ELR (cell line): ENCODE measurements at regions not wholly inside any gene's neighbourhood (a gene's known extent, or its start where the extent isn't known, plus 50 kb on each side); places are given as distances from the start of the nearest gene placed in this dataset.
"Not testable (repeated sequence)": the region's sequence is repeated elsewhere in the genome, so short reads cannot be mapped to it uniquely, and the experiment has no call there.

Experiments
- DNase-seq: peaks from one replicate; pipeline ENCODE4 v3.0.0-alpha.2; 2015; ENCODE audit warnings: low read depth

DNA sequence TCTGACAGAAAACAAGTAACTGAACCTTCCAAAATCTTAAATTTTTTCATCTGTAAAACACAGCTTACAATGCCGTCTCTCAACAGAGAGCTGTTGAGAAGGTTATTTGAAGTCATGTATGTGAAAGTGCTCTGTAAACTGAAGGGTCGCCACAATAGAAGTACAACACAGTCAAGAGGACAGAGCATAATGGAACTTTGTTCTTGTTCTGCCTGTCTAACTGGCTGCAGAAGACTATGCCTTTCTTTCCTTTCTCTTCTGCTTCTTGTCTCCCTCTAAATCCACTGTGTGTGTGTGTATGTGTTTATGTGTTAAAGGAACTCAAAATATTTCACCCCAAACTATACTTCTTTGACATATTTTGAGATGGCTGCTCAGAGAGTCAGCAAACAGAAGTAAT lies 365.8 kb upstream of the RND3 start:
- no peak for DNase-seq

DNA sequence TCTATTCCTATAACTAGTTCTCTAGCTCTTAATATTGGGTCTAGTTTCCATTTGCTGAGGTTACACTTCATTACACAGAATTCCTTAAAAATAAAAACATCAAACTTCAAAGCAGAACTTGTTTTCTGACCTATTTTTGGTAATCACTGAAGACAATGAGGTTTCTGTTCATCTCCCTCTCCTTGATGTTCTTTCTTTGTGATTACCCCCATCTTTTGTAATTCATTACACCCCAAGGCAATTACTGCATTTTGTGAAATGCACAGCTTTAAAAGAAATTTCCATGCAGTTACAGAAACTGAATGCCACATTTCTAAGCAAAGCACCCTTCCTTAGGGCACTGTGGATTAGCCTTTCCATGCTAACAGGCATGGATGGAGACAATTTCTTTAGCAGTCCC lies 363.2 kb upstream of the RND3 start:
- DNase-seq = no peak

DNA sequence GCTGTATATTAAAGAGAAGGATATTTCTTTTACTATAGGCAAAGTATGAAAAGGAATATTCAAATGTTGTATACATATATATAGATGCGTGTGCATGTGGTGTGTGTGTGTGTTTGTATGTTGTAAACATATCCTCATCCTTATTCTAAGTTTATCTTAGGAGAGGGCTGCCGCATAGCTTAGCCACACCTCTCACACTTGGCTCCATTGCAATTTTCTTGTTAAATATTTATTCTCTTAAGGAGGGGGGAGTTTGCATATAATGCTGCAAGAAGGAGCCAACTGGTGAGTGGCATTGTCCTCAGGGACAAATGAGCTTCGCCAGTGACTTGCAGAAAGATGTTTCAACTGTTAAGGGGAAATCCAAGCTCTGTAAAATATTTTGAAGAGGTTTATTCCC lies 360.1 kb upstream of the RND3 start:
- no peak for DNase-seq

DNA sequence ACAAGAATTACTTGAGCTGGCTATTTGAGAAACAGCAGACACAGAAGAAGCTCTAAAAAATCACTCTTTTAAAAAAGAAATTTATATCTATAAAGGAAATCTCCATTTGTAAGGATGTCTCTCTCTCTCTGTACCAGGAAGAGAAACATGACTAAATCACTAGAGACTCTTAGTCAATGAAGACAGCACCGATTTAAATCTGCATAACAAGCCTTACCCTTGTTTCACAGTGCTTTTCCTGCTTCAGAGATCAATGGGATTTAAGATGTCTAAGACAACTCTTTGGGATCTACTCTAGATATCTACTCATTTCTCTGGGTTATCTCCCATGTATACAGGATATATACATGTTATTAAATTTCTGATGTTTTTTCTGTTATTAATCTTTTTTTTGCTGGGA lies 359.2 kb upstream of the RND3 start:
- DNase-seq = no peak

DNA sequence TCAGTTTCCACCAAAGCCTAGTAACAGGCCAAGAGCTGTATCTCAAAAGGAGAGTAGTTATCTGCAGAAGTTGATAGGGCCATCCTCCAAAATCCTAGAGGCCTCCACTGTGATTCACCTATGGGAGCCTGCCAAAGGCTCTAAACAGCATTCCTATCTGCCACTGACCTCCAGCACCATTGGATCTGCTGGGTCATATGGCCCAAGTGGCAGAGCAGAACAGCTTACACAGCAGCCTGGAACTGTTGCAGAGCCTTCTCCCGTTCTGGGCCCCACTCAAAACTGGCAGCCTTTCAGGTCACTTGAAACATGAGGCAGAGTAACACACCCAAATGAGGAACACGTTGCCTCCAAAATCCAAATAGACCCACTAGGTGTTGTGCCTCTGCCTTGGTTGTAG lies 345.2 kb upstream of the RND3 start:
- no peak for DNase-seq

DNA sequence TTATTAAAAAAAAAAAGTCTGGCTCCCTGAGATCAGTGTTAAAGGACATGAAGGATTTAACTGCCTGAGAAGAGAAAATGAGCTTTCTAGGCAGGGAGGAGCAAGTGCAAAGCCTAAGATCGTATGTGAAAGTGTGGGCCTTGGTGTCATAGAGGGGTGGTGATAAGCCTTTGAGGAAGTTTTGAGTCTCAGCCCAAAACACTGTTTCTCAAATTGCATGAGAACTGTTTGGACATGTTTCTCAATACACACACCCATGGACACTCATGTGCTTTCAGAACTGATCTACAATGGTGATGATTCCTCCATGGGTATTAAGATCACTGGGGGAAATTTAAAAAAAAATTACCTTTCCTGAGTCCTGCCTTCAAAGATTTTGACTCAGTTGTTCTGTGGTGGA lies 336.7 kb upstream of the RND3 start:
- no peak for DNase-seq

DNA sequence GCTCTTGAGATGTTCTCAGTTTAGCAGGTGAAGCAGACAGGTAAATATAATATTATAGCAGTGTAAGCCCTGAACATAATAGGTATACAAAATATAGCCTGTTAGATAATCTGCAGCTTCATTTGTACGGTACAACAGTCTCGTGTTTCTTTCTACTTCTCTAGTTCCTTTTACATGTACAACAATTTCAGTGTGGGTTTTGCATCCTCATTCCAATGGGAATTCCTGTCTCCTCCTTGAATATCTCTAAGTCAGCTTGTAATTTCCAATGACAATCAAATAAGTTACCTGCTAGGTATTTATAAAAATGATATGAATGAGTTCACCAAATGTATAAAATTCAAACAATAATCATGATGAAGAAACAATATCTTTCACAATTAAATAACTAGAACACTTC lies 330.0 kb upstream of the RND3 start:
- DNase-seq = no peak

DNA sequence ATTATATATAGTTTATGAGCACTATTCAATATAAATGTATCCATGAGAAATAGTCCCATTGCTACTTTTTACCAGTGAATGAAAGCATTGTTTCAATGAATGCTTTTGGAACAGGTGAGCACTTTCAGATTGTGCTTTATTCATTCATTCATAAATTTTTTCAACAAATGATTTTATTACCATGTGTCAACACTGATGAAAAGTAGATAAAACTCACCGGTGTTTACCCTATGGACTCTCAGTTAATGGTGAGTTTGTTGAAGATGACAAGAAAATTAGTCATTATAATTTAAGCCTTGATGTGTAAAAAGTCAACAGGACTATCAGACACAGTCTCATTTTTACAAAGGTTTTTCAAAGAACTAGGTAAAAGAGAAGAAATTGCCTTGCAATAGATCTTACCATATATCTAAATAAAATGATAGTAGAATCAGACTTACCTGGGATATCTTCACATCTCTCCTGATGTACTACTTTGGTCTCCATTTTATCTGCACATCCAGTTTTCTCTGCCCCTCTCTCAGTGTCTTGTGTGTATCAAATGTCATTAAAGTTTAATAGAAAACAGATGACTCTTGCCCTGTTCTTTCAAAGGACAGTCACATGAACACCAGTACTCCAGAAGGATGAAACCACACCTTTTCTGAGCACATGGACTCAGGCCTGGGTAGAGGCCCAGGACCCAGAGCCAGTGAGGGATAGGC lies 325.3 kb upstream of the RND3 start:
- DNase-seq = no peak

DNA sequence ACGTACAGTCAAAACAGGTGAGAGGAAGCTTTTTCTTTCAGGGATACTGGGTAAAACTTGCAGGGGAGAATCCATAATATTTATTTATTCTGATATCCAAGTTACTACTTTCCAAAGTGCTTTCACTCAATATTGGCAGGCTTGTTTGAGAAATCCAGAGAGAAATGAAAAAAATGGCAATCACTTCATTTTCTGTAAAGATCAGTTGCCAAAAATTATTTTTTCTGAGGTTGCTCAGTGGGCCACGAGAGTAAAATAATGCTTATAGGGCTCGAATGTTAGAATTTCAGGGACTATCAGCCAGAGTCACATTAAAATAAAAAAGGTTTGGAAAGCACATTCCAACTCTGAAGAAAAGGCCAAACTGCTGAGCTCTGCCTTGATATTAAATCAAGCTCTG lies 324.6 kb upstream of the RND3 start:
- no peak for DNase-seq

DNA sequence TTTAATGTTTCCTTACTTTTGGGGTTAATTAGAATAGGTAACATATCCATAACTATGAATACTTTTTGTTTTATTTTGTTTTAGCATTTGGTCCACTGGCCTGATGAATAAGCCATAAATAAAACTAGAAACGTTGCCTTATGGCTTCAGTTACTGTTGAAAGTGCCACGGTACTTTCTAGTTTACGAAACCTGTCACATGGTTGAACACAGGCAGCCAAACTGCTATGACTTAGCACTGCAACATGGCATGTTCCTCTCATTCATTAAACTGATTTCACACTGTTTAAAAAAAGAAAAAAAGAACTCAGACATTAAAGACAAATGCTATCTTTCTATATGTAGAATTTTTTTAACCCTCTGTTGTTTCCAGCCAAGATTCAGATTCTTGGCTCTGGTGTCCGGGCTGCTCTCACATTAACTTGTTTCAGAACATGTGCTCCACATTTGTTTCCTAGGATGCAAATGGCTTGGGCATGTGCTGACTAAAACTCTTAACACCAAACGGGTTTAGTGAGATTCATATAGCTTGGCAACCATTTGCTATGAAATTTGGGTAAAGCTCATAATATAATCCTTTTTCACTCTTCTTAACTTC lies 323.9 kb upstream of the RND3 start:
- no peak for DNase-seq

DNA sequence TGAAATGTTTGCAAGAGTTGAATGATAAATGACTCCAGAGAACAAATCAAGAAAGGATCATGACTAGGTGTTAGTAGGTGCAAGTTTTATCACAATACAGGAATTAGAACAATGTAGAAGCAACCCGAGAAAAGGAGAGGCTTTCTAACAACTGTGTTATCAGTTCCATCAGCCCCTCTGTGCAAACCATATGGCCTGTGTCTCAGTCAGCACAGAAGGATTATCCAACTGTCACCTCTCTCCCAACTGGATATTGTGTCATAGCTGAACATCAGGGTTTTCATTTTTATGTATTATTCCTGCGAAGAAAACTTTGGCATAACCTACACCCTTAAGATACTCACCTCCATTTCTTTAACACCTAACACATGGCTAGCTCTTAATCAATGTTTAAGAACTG lies 321.6 kb upstream of the RND3 start:
- DNase-seq = no peak

DNA sequence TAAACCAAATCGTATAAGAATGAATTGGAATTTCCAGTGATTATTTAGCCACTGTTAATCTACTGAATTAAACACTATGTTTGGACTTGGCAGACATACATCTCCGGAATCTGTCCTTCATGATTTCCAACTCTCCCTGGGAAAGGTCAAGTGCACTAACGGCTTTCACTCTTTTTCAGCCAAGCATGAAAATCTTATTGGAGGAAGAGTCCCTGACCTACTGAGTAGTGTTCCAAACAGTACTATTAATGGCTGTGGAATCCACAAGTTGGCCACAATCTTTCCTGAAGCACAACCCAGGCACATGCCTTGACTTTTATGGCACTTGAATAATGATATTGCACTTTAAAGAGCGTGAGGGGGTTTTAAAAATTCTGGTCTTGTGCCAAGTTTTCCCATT lies 318.9 kb upstream of the RND3 start:
- no peak for DNase-seq

DNA sequence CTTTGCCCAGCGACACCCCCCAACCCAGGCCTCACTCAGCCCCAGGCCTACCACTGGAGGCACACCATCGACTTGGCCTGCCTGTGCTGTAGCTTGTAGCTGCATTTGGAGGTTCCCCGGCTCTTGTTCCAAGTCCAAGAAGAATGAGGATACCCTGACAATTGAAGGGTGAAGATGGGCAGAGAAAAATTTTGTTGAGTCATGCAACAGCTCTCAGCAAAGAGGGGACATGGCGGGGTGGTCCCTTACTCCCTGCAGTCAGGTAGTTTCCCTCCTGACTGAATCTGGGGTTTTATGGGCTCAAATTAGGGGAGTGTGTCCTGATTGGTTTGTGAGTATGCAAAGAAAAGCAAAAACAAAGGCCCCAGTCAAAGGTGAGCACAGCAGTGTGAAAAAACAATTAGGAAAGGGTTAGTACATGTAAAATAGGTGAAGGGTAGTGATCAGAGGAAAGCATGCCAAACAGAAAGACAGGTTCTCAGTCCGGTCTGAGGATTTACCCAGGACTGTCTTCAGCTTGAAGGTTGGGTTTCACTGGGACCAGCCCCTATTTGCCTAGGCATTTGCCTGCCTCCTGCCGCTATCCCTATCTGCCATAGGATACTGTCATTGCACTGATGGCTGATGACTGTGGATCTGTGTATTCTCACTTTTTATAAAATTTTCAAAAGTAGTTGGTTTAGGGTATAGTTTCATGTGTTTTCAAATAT lies 316.4 kb upstream of the RND3 start:
- no peak for DNase-seq

DNA sequence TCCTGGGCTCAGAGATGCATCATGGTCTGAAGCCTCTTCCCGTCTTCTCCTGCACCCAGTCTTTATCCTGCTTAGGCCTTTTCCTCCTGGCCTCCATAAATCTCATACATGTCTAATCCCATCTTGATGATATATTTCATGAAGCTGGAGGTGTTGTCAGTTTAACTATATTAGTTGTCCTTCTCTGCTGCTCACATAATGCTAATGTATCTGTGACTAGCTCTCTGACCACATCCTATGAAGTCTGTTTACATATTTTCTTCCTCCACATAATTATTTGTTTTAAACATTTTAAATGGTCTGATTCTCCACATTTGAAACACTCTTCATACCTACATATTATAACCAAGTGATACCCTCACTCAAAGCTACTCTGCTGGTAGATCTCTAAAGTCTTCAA lies 315.2 kb upstream of the RND3 start:
- DNase-seq = peak; percentile 15

DNA sequence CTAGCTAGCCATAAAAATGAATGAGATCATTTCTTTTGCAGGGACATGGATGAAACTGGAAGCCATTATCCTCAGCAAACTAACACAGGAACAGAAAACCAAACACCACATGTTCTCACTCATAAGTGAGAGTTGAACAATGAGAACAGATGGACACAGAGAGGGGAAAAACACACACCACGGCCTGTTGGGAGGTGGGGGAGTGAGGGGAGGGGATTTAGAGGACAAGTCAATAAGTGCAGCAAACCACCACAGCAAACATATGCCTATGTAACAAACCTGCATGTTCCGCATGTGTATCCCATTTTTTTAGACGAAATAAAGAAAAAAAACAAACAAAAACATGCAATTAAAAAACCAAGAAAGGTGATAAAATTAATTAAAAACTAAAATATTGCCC lies 308.8 kb upstream of the RND3 start:
- DNase-seq = not testable (repeated sequence)

DNA sequence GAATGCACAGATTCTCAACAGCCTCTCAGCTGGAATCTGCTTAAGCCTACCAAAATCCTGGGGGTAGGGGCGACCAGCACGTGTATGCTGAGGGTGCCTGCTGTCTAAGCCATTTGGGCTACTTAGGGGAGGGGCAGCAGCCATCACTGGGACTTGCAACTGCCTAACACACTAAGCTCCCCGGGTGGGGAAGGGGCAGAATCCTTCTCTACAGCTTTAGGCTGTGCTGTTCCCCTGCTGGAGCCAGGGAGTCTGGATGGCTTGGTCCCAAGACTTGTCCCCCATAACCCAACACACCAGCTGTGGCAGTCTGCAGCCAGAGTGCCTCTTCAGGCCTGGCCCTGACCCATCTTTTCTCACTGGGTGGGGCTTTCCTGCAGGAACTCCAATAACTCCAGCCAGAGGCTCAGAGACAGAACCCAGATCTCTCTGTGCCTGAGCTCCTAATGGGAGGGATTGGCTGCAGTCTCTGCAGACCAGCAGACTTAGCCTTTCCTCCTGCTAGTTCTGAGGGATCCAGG lies 305.4 kb upstream of the RND3 start:
- DNase-seq = no peak

DNA sequence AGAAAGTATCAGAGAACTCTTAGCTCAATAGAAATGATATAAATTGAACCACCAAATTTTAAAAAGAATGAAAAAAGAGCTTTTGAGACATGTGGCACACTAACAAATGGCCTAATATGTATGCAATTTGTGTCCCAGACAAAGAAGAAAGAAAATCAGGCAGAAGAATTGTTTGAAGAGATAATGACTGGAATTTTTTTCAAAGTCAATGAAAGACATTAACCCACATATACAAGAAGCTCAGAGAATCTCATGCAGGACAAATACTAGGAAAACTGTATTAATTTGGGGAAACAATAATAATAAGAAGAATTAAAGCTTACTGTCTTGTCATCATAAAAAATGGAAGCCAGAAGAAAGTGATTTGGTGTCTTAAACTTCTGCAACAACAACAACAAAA lies 304.1 kb upstream of the RND3 start:
- DNase-seq = no peak

DNA sequence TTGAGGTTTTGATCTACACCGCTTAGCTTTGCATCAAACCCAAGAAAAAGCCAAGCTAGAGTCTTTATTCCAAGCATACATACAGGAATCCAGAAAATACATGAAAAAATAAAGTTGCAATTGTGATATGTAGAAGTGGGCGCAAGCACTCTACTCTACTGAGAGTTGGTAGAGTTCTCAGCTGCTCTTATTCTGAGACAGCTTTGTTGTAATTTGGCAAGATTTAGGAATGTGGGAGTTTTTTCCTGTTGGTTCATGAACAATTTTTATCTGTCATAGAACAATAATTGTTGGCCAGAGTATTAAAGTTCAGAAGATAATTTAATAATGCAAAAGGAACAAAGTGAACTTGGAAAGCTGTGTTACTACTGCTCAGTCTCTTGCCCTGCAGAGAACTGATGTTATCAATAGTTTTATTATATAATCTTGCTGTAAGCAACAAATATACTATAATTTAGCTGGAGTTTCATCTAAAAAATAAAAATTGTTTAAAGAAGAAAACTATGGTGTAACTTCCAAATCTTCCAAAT lies 302.0 kb upstream of the RND3 start:
- no peak for DNase-seq

DNA sequence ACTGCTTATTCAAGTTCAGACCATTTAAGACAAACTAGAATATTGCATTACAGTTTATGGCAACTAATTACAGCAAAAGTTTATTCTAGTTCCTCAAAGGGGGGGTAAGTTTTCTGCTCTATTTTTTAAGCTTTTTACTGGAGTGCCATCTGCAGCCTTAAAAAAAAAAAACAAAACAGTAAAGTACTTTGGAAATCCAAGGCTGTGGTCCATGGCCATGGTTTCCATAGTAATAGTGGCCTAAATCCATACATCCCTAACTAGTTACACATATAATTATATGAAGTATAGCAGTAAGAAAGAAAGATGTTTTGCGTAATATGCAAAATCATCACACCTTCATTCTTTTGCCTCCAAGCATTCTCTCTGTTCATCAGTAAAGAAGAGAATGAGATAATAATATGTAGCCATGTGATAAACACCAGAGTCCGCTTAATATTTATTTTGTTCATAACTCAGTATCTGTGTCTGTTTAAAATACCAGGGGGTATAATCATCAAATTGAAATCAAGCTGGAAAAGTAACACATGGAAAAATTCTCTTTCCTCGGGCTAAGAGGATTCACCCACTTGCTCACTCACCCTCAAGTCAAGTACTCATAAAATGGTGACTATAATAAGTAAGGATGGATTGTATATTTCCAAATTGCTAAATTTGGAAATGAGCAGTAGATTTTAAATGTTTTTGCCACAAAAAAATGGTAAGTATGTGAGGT lies 301.1 kb upstream of the RND3 start:
- DNase-seq = no peak

DNA sequence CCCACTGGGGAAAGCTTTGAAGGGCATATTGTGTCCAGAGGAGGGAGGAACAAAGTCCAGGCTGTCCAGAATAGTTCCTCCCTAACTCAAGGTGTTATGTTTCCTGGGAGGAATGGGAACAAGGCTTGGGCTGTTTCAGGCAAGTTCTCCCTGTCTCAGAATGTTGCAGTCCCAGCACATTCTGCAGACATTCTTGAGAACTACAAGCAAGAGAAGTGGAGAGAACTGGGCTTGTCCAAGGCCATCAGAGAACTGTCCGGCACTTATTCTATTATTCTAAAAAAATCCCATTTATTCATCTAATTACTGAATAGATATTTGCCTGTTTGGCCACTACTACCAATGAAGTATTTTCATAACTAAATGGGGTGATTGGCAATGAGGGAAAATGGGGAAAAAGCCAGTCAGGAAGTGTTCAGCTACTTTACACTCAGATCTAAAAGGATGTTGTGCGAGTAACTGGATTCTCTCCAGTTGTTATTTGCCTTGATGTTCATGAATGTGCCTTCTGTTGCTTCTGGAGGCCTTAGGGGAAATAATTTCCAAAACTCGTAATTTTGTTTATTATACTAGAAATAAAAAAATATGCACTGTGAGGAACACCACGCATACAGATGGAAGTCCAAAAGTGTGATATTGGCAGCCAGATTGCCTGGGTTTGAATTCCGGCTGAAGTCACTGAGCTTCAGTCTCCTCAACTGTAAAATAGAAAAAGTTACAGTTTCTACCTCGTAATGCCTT lies 300.1 kb upstream of the RND3 start:
- no peak for DNase-seq

DNA sequence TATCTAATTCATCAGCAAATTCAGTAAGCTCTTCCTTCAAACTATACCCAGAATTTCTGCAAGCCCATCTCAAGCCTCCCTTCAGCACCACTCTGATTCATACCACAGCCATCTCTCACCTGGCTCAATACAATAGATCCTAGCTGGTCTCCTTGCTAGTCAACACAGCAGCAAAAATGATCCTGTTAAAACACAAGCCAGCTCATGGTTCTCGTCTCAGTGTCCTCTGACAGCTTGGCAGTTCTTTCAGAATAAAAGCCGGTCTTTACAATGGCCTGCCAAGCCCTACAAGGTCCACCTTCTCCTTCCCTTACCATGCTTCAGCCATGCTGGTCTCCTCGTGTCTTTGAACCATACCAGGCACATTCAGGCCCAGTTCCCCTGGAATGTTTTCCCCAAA lies 296.9 kb upstream of the RND3 start:
- DNase-seq = no peak

DNA sequence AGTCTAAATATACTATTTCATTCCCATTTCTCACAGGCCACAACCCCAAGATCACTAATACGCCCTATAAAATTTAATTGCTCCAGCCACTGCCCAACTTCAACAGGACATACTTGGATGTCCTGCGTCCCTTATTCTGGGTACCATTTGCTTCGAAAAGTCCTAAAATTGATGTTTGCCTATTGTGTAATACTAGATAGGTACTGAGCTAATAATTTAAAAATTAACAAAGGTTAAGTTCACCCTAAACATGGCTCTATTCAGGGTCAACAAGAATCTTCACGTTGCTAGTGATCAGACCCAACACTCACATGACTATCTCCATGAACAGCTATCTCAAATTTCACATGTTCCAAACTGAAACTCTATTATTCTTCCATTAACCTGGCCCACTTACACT lies 296.4 kb upstream of the RND3 start:
- DNase-seq = no peak
